ENCODE measurements at regions not wholly inside any gene's neighbourhood (a gene's known extent, or its start where the extent isn't known, plus 50 kb on each side); places are given as distances from the start of the nearest gene placed in this dataset.

GRCh38 chr2:157995117-157995516 lies 106.6 kb upstream of the UPP2 start:
- H3K9me3 Mint-ChIP-seq = peaks cover 3 to 6% of the 10 kb centered on the region in 2 donors
- H3K27ac Mint-ChIP-seq = no peak overlapping the region
- H3K36me3 Mint-ChIP-seq (ENCODE audit: insufficient read depth in 2 of 2) = peaks cover 2 to 5% of the 10 kb centered on the region in 2 donors
- H3K4me3 Mint-ChIP-seq = no peak overlapping the region
- ATAC-seq (replicated peaks in 1 of 2) = no peak
- no peak for DNase-seq
- peaks cover 6% of the 10 kb centered on the region for H3K27me3 Mint-ChIP-seq (ENCODE audit: low read depth)
- H3K4me1 Mint-ChIP-seq (ENCODE audit: low read depth) = peaks cover 4% of the 10 kb centered on the region

GRCh38 chr2:157991932-157992331 lies 109.7 kb upstream of the UPP2 start:
- DNase-seq (no peak), ATAC-seq (replicated peaks in 1 of 2) (no peak)
- Mint-ChIP-seq H3K27me3 (ENCODE audit: low read depth) (no peaks in the 10 kb centered on the region), H3K9me3 (no peaks in the 10 kb centered on the region), H3K36me3 (ENCODE audit: insufficient read depth in 2 of 2) (no peaks in the 10 kb centered on the region), H3K4me3 (no peak overlapping the region), H3K4me1 (ENCODE audit: low read depth) (no peaks in the 10 kb centered on the region), H3K27ac (no peak overlapping the region)

DNA sequence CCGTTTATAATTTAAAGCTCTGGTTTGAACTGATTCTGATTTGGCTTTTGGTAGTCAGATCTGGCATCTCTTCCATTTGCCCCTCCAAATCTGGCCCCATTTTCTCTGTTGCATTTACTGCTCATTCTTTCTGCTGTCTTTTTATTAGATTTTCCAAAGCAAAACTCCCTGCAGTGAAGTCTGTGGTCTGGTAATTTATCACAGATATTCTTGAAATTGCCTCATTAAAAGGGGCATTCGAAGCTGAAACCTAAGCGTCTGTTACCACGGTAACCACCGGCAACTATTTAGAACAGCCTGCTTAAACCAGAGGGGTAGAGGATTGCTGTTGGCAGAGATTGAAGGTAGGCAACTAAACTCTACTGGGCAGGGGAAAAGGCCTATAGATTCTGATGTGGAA lies 111.5 kb upstream of the UPP2 start:
- no peaks in the 10 kb centered on the region for H3K4me1 Mint-ChIP-seq (ENCODE audit: low read depth)
- no peak for ATAC-seq (replicated peaks in 1 of 2)
- no peak overlapping the region for H3K4me3 Mint-ChIP-seq
- no peak overlapping the region for H3K27ac Mint-ChIP-seq
- H3K27me3 Mint-ChIP-seq (ENCODE audit: low read depth) = peaks cover 8% of the 10 kb centered on the region
- H3K36me3 Mint-ChIP-seq (ENCODE audit: insufficient read depth in 2 of 2) = peaks cover 0 to 2% of the 10 kb centered on the region in 2 donors
- H3K9me3 Mint-ChIP-seq = peaks cover 0 to 4% of the 10 kb centered on the region in 2 donors
- no peak for DNase-seq

DNA sequence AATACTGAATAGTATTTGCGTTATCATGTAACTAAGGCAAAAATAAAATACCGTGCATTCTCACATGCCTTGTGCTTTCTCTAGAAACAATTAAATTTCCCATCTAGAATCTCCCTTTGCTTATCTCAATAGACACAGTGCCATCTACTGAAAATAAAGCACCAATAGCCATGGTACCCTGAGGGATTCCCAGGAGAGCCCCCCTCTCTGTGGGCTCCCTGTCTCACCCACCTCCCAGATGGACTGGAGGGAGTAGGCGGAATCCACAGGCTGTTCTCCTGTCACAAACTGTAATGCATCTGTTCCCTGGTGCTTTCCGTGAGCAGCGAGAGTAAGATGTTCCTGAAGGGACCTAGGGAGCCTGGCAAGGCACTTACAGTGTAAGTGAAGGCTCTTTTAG lies 112.4 kb upstream of the UPP2 start:
- ATAC-seq (replicated peaks in 1 of 2) (no peak), DNase-seq (no peak)
- Mint-ChIP-seq H3K36me3 (ENCODE audit: insufficient read depth in 2 of 2) (peaks cover 0 to 2% of the 10 kb centered on the region in 2 donors), H3K4me3 (no peak overlapping the region), H3K27ac (no peak overlapping the region), H3K4me1 (ENCODE audit: low read depth) (no peaks in the 10 kb centered on the region), H3K27me3 (ENCODE audit: low read depth) (peaks cover 8% of the 10 kb centered on the region), H3K9me3 (peaks cover 0 to 4% of the 10 kb centered on the region in 2 donors)

DNA sequence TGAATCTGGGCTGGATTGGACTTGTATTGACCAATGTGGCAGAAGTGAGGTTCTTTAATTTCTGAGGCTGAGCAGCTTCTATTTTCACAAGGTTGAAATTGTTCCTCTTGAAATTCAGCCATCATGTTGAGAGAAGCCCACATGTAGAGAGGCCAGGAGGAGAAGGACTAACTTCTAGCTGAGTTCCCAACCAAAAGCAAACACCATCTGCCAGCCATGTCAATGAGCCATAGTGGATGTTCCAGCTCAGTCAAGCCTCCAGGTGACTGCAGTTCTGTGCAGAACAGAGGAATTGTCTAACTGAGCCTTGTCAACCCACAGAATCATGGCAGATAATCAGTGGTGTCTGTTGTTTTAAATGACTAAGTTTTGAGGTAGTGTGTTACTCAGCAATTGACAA lies 110.6 kb upstream of the ACVR1 start:
- H3K4me1 Mint-ChIP-seq (ENCODE audit: low read depth) = no peaks in the 10 kb centered on the region
- DNase-seq = no peak

GRCh38 chr2:157984866-157985265 lies 108.7 kb upstream of the ACVR1 start:
- Mint-ChIP-seq H3K27ac (no peak overlapping the region), H3K4me1 (ENCODE audit: low read depth) (no peaks in the 10 kb centered on the region), H3K27me3 (ENCODE audit: low read depth) (peaks cover 8% of the 10 kb centered on the region), H3K9me3 (peaks cover 1 to 6% of the 10 kb centered on the region in 2 donors), H3K36me3 (ENCODE audit: insufficient read depth in 2 of 2) (peaks cover under 1 to 2% of the 10 kb centered on the region in 2 donors), H3K4me3 (no peak overlapping the region)
- no peak for DNase-seq
- ATAC-seq (replicated peaks in 1 of 2) = no peak

More for the DNA sequence above, 110.6 kb upstream of the ACVR1 start:
- peaks cover 1 to 6% of the 10 kb centered on the region in 2 donors for H3K9me3 Mint-ChIP-seq
- H3K27ac Mint-ChIP-seq = no peak overlapping the region
- peaks cover 0 to 2% of the 10 kb centered on the region in 2 donors for H3K36me3 Mint-ChIP-seq (ENCODE audit: insufficient read depth in 2 of 2)
- H3K27me3 Mint-ChIP-seq (ENCODE audit: low read depth) = peaks cover 8% of the 10 kb centered on the region
- H3K4me3 Mint-ChIP-seq = no peak overlapping the region
- ATAC-seq (replicated peaks in 1 of 2) = peak in 1 of 2 donors; percentile 33

DNA sequence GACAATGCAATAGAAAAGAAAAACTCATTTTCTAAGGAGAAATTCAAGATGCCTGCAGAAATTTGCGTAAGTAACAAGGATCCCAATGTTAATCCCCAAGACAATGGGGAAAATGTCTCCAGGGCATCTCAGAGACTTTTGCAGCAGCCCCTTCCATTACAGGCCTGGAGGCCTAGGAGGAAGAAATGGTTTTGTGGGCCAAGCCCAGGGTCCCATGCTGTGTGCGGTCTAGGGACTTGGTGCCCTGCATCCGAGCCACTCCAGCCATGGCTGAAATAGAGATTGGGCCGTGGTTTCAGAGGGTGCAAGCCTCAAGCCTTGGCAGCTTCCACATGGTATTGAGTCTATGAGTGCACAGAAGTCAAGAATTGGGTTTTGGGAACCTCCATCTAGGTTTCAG lies 103.9 kb upstream of the ACVR1 start:
- Mint-ChIP-seq H3K4me3 (no peak overlapping the region), H3K36me3 (ENCODE audit: insufficient read depth in 2 of 2) (peaks cover 7 to 10% of the 10 kb centered on the region in 2 donors), H3K9me3 (peaks cover 11 to 14% of the 10 kb centered on the region in 2 donors), H3K27ac (no peak overlapping the region), H3K4me1 (ENCODE audit: low read depth) (no peaks in the 10 kb centered on the region), H3K27me3 (ENCODE audit: low read depth) (no peaks in the 10 kb centered on the region)
- DNase-seq = no peak
- ATAC-seq (replicated peaks in 1 of 2) = no peak

DNA sequence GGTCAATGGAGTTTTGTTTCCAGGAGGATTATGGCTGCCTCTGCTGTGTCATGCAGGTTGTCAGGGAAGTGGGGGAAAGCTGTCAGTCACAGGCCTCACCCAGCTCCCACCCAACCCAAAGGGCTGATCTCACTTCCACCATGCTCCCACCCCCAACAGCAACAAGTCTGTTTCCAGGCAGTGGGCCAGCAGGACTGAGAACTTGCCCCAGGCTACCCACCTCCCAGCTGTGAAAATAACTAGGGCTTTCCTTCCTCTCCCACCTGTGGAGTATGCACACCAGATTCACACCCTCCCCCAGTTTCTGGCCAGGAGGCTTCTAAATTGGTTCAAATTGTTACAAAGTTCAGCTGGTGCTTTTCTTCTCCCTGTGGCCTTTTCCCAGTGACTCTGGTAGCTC lies 95.6 kb upstream of the ACVR1 start:
- no peak overlapping the region for H3K27ac Mint-ChIP-seq
- ATAC-seq (replicated peaks in 1 of 2) = no peak
- DNase-seq = no peak

DNA sequence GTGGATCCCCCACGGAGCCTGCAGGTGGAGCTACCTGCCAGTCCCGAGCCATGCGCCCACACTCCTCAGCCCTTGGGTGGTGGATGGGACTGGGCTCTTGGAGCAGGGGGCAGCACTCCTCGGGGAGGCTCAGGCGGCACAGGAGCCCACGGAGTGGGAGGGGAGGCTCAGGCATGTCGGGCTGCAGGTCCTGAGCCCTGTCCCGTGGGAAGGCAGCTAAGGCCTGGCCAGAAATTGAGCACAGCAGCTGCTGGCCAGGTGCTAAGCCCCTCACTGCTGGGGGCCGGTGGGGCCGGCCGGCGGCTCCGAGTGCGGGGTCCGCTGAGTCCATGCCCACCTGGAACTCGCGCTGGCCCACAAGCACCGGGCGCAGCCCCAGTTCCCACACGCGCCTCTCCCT lies 91.7 kb upstream of the ACVR1 start:
- Mint-ChIP-seq H3K4me1 (ENCODE audit: low read depth) (no peaks in the 10 kb centered on the region), H3K27ac (no peak overlapping the region), H3K27me3 (ENCODE audit: low read depth) (no peaks in the 10 kb centered on the region), H3K4me3 (no peak overlapping the region), H3K36me3 (ENCODE audit: insufficient read depth in 2 of 2) (no peaks in the 10 kb centered on the region), H3K9me3 (peaks cover 0 to 2% of the 10 kb centered on the region in 2 donors)
- ATAC-seq (replicated peaks in 1 of 2) (no peak), DNase-seq (no peak)

More for the DNA sequence above, 95.6 kb upstream of the ACVR1 start:
- Mint-ChIP-seq H3K27me3 (ENCODE audit: low read depth) (no peaks in the 10 kb centered on the region), H3K4me1 (ENCODE audit: low read depth) (no peaks in the 10 kb centered on the region), H3K4me3 (no peak overlapping the region), H3K9me3 (peaks cover 4 to 6% of the 10 kb centered on the region in 2 donors), H3K36me3 (ENCODE audit: insufficient read depth in 2 of 2) (peaks cover 0 to 3% of the 10 kb centered on the region in 2 donors)

GRCh38 chr2:157959249-157959648 lies 83.1 kb upstream of the ACVR1 start:
- Mint-ChIP-seq H3K27me3 (ENCODE audit: low read depth) (no peaks in the 10 kb centered on the region), H3K9me3 (peaks cover 6 to 13% of the 10 kb centered on the region in 2 donors)

DNA sequence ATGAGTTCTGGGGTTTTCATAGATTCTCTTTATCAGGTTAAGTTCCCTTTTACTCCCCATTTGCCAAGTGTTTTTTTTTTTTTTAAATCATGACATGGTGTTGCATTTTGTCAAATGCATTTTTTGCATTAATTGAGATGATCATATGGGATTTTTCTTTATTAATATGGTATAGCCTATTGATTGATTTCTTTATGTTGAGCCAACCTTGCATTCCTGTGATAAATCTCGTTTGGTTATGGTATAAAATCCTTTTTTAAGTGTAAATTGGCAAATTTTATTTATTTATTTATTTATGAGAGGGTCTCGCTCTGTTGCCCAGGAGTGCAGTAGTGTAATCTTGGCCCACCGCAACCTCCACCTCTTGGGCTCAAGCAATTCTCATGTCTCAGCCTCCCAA lies 81.5 kb upstream of the ACVR1 start:
- ATAC-seq (replicated peaks in 1 of 2) = no peak
- Mint-ChIP-seq H3K4me1 (ENCODE audit: low read depth) (no peaks in the 10 kb centered on the region), H3K36me3 (ENCODE audit: insufficient read depth in 2 of 2) (peaks cover 8 to 9% of the 10 kb centered on the region in 2 donors), H3K9me3 (peaks cover 6 to 13% of the 10 kb centered on the region in 2 donors), H3K27ac (no peak overlapping the region), H3K27me3 (ENCODE audit: low read depth) (no peaks in the 10 kb centered on the region), H3K4me3 (no peak overlapping the region)
- no peak for DNase-seq

More at GRCh38 chr2:157959249-157959648, 83.1 kb upstream of the ACVR1 start:
- Mint-ChIP-seq H3K4me3 (no peak overlapping the region), H3K36me3 (ENCODE audit: insufficient read depth in 2 of 2) (peaks cover 8 to 9% of the 10 kb centered on the region in 2 donors), H3K4me1 (ENCODE audit: low read depth) (no peaks in the 10 kb centered on the region), H3K27ac (no peak overlapping the region)
- DNase-seq = no peak
- ATAC-seq (replicated peaks in 1 of 2) = no peak

- Mint-ChIP-seq H3K4me3 (no peak overlapping the region), H3K4me1 (ENCODE audit: low read depth) (no peaks in the 10 kb centered on the region), H3K27ac (no peak overlapping the region), H3K36me3 (ENCODE audit: insufficient read depth in 2 of 2) (peaks cover 0 to 2% of the 10 kb centered on the region in 2 donors), H3K9me3 (peaks cover 0 to 4% of the 10 kb centered on the region in 2 donors), H3K27me3 (ENCODE audit: low read depth) (no peaks in the 10 kb centered on the region)
- ATAC-seq (replicated peaks in 1 of 2) (no peak), DNase-seq (no peak)
Measured at GRCh38 chr2:157952558-157952957, 76.4 kb upstream of the ACVR1 start.

DNA sequence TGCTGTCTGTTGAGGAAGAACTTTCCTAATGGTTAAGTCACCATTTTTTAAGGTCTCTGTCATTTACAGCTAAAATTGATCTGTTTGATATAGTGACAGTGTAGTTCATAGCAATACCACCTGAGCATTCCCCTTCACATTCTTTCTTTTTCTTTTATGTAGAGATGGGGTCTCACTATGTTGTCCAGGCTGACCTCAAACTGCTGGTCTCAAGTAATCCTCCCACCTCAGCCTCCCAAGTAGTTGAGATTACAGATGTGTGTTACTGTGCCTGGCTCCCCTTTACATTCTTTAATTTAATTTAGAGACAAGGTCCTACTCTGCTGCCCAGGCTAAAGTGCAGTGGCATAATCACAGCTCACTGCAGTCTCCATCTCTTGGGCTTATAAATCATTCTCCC lies 72.7 kb upstream of the ACVR1 start:
- H3K27ac Mint-ChIP-seq = no peak overlapping the region
- H3K9me3 Mint-ChIP-seq = no peaks in the 10 kb centered on the region
- no peaks in the 10 kb centered on the region for H3K36me3 Mint-ChIP-seq (ENCODE audit: insufficient read depth in 2 of 2)
- no peak for DNase-seq
- no peak overlapping the region for H3K4me3 Mint-ChIP-seq
- H3K27me3 Mint-ChIP-seq (ENCODE audit: low read depth) = peaks cover 6% of the 10 kb centered on the region
- H3K4me1 Mint-ChIP-seq (ENCODE audit: low read depth) = no peaks in the 10 kb centered on the region
- ATAC-seq (replicated peaks in 1 of 2) = no peak

- Mint-ChIP-seq H3K27ac (no peak overlapping the region), H3K4me3 (no peak overlapping the region), H3K36me3 (ENCODE audit: insufficient read depth in 2 of 2) (no peaks in the 10 kb centered on the region), H3K4me1 (ENCODE audit: low read depth) (no peaks in the 10 kb centered on the region), H3K27me3 (ENCODE audit: low read depth) (peaks cover 6% of the 10 kb centered on the region), H3K9me3 (no peaks in the 10 kb centered on the region)
- ATAC-seq (replicated peaks in 1 of 2) = no peak
- no peak for DNase-seq
Measured at GRCh38 chr2:157946919-157947557, 70.9 kb upstream of the ACVR1 start.
